GM12892 (cell line): ENCODE measurements at regions not wholly inside any gene's neighbourhood (a gene's known extent, or its start where the extent isn't known, plus 50 kb on each side); places are given as distances from the start of the nearest gene placed in this dataset.
"Not testable (repeated sequence)": the region's sequence is repeated elsewhere in the genome, so short reads cannot be mapped to it uniquely, and the experiment has no call there.

Source experiments
- POLR2A ChIP-seq: IDR thresholded peaks from 2 replicates; pipeline ENCODE4 v1.6.1; 2011; ENCODE audit warnings: low read depth, low read length, control low read depth
- TAF1 ChIP-seq: IDR thresholded peaks from 2 replicates; pipeline ENCODE4 v1.6.1; 2011; ENCODE audit warnings: low read depth, mild to moderate bottlenecking, control low read depth, low read length, borderline replicate concordance

GRCh38 chr1:146883190-146883589 lies 54.9 kb upstream of the NBPF12 start:
- not testable (repeated sequence) for TF ChIP-seq POLR2A, TAF1
